ENCODE measurements at regions not wholly inside any gene's neighbourhood (a gene's known extent, or its start where the extent isn't known, plus 50 kb on each side); places are given as distances from the start of the nearest gene placed in this dataset.
"Not testable (repeated sequence)": the region's sequence is repeated elsewhere in the genome, so short reads cannot be mapped to it uniquely, and the experiment has no call there.

GRCh38 chr11:28815110-28815509 lies 706.9 kb downstream of the METTL15 start:
- no peak for DNase-seq (ENCODE audit: low spot score)

GRCh38 chr11:28808771-28809170 lies 700.6 kb downstream of the METTL15 start:
- no peak for DNase-seq (ENCODE audit: low spot score)

- no peak for DNase-seq (ENCODE audit: low spot score)
These were observed 691.1 kb downstream of the METTL15 start for GRCh38 chr11:28799316-28799715.

GRCh38 chr11:28798286-28798685 lies 690.1 kb downstream of the METTL15 start:
- no peak for DNase-seq (ENCODE audit: low spot score)

GRCh38 chr11:28797536-28797935 lies 689.3 kb downstream of the METTL15 start:
- DNase-seq (ENCODE audit: low spot score): no peak

- DNase-seq (ENCODE audit: low spot score): no peak
These were observed 686.2 kb downstream of the METTL15 start for GRCh38 chr11:28794405-28794804.

GRCh38 chr11:28793282-28793738 lies 685.1 kb downstream of the METTL15 start:
- no peak for DNase-seq (ENCODE audit: low spot score)

GRCh38 chr11:28792856-28793255 lies 684.7 kb downstream of the METTL15 start:
- DNase-seq (ENCODE audit: low spot score): no peak

- DNase-seq (ENCODE audit: low spot score): not testable (repeated sequence)
These were observed 679.7 kb downstream of the METTL15 start for GRCh38 chr11:28787897-28788296.

GRCh38 chr11:28777126-28777525 lies 668.9 kb downstream of the METTL15 start:
- DNase-seq (ENCODE audit: low spot score): no peak

- DNase-seq (ENCODE audit: low spot score): no peak
These were observed 665.4 kb downstream of the METTL15 start for GRCh38 chr11:28773606-28774005.

GRCh38 chr11:28770806-28771205 lies 662.6 kb downstream of the METTL15 start:
- DNase-seq (ENCODE audit: low spot score): no peak

- peak; percentile 13 for DNase-seq (ENCODE audit: low spot score)
These were observed 659.4 kb downstream of the METTL15 start for GRCh38 chr11:28767574-28767973.

GRCh38 chr11:28763876-28764275 lies 655.7 kb downstream of the METTL15 start:
- DNase-seq (ENCODE audit: low spot score): peak; percentile 10

GRCh38 chr11:28763151-28763550 lies 655.0 kb downstream of the METTL15 start:
- DNase-seq (ENCODE audit: low spot score): no peak

GRCh38 chr11:28760676-28761390 lies 652.6 kb downstream of the METTL15 start:
- DNase-seq (ENCODE audit: low spot score): no peak

- DNase-seq (ENCODE audit: low spot score): no peak
These were observed 651.1 kb downstream of the METTL15 start for GRCh38 chr11:28759311-28759710.

- peak; percentile 19 for DNase-seq (ENCODE audit: low spot score)
These were observed 649.7 kb downstream of the METTL15 start for GRCh38 chr11:28757725-28758515.

- DNase-seq (ENCODE audit: low spot score): peak; percentile 62
These were observed 648.8 kb downstream of the METTL15 start for GRCh38 chr11:28756977-28757376.

GRCh38 chr11:28743061-28743550 lies 634.9 kb downstream of the METTL15 start:
- no peak for DNase-seq (ENCODE audit: low spot score)

GRCh38 chr11:28739489-28740280 lies 631.5 kb downstream of the METTL15 start:
- DNase-seq (ENCODE audit: low spot score): no peak

GRCh38 chr11:28738549-28738948 lies 630.4 kb downstream of the METTL15 start:
- no peak for DNase-seq (ENCODE audit: low spot score)
